ENCODE measurements at regions not wholly inside any gene's neighbourhood (a gene's known extent, or its start where the extent isn't known, plus 50 kb on each side); places are given as distances from the start of the nearest gene placed in this dataset.

DNA sequence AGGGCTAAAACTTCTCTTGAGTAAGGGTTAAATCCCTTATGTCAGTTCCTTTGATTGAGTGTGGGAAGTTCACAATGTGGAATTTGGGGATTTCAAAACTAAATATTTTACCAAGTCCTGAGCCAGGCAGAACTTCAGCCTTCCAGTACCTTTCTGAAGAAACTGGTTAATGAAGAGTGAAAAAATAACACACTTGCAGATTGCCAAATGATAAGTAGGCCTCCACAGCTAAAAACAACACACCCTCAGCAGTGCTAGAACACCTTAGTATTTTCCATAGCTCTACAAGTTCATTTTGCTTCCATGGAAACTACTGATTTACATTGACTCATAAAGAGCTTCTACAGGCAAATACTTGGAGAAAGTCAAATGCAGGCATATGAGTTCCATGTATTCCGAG, 326.8 kb downstream of the ZNF674 start (continued):
- TF ChIP-seq, protein P1, sequence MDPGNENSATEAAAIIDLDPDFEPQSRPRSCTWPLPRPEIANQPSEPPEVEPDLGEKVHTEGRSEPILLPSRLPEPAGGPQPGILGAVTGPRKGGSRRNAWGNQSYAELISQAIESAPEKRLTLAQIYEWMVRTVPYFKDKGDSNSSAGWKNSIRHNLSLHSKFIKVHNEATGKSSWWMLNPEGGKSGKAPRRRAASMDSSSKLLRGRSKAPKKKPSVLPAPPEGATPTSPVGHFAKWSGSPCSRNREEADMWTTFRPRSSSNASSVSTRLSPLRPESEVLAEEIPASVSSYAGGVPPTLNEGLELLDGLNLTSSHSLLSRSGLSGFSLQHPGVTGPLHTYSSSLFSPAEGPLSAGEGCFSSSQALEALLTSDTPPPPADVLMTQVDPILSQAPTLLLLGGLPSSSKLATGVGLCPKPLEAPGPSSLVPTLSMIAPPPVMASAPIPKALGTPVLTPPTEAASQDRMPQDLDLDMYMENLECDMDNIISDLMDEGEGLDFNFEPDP (CRISPR knock-in tag; IDR thresholded peaks at IDR 0.05): no peak
- TF ChIP-seq CBX8 (IDR thresholded peaks at IDR 0.05; ENCODE audit: borderline replicate concordance, extremely low read depth, low read depth, low read length, poor library complexity, severe bottlenecking) (no peak), SRSF9 (IDR thresholded peaks at IDR 0.05; ENCODE audit: borderline replicate concordance, low read depth, low read length) (no peak), NFXL1 (CRISPR knock-in tag; IDR thresholded peaks at IDR 0.05) (no peak), CREBBP (IDR thresholded peaks at IDR 0.05; ENCODE audit: low read depth, low read length) (no peak), PHF21A (IDR thresholded peaks at IDR 0.05; ENCODE audit: borderline replicate concordance, low read depth) (no peak), ZNF766 (CRISPR knock-in tag; conservative IDR thresholded peaks at IDR 0.05) (no peak), NFE2L1 (tag; IDR thresholded peaks at IDR 0.05; ENCODE audit: borderline replicate concordance, low read depth) (no peak), IRF2 (CRISPR knock-in tag; IDR thresholded peaks at IDR 0.05) (no peak), XRCC3 (IDR thresholded peaks at IDR 0.05) (no peak)

DNA sequence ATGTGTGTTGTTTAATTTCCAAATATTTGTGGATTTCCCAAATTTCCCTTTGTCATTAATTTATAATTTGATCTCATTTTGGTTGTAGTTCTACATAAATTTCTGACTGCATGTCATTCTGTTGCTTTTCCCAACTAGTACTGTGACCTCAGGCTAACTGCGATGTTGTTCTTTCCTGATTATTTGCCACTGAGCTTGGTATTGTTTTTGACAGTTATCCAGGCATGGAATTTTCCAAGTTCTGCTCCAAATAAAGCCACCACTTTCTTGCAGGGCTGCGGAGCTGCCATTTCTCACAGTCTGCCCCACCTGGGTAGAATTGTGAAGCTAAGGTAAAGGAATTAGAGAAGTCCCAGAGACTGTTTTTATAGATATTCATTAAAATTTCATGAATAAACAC, 328.8 kb downstream of the ZNF674 start:
- no peak for DNase-seq (ENCODE audit: extremely low read depth in 1 of 4, low spot score in 3 of 4)
- Histone ChIP-seq H3K4me1 (replicated peaks in 1 of 2; ENCODE audit: control insufficient read depth in 2 of 2, insufficient read depth in 2 of 2, low read length in 2 of 2) (no peaks in the 10 kb centered on the region), H3K4me2 (ENCODE audit: insufficient read depth, low read length) (no peak overlapping the region), H3K9me3 (replicated peaks; ENCODE audit: control insufficient read depth, insufficient read depth, low read depth, low read length) (no peaks in the 10 kb centered on the region), H3K9me1 (ENCODE audit: control insufficient read depth, insufficient read depth, low read length) (no peaks in the 10 kb centered on the region), H3K9ac (ENCODE audit: insufficient read depth in 1 of 2, low read depth in 2 of 2, low read length in 2 of 2) (no peak overlapping the region), H3K36me3 (ENCODE audit: control insufficient read depth, insufficient read depth, low read length) (no peaks in the 10 kb centered on the region), H3K27ac (ENCODE audit: extremely low read depth, low read depth, low read length) (no peak overlapping the region), H2AFZ (ENCODE audit: low read depth, low read length) (no peak overlapping the region), H3K79me2 (ENCODE audit: control insufficient read depth, insufficient read depth, low read length) (no peaks in the 10 kb centered on the region), H3K27me3 (ENCODE audit: control insufficient read depth in 2 of 2, insufficient read depth in 2 of 2, low read length in 2 of 2) (no peaks in the 10 kb centered on the region), H3K4me3 (no peak overlapping the region), H4K20me1 (replicated peaks; ENCODE audit: control insufficient read depth, insufficient read depth, low read length) (no peaks in the 10 kb centered on the region)
- ChIA-PET CTCF (ENCODE audit: low intra/inter-chr PET ratio) (no interaction called here), POLR2A (interaction anchor here (0.6 kb wide), 1 partner anchor 138 kb away, joined by 3 read pairs; no protein-coding TSS in a partner anchor)
- in situ Hi-C loops (cut with MboI) (no loop called here), intact Hi-C loops (cut with micrococcal nuclease) (no loop called here)
- BruUV-seq (replicated peaks): no TSS peak
- 0% methylated on average over 2 of the region's 2 CpGs for WGBS (ENCODE audit: insufficient coverage, low coverage, missing lambda C conversion rate)
- ATAC-seq: no peak
- no peak for FAIRE-seq
- TF ChIP-seq, protein P2, sequence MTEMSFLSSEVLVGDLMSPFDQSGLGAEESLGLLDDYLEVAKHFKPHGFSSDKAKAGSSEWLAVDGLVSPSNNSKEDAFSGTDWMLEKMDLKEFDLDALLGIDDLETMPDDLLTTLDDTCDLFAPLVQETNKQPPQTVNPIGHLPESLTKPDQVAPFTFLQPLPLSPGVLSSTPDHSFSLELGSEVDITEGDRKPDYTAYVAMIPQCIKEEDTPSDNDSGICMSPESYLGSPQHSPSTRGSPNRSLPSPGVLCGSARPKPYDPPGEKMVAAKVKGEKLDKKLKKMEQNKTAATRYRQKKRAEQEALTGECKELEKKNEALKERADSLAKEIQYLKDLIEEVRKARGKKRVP (CRISPR knock-in tag; IDR thresholded peaks at IDR 0.05): no peak
- TF ChIP-seq MYBL2 (IDR thresholded peaks at IDR 0.05; ENCODE audit: low read depth): no peak
- TF ChIP-seq MYBL2 (CRISPR knock-in tag; IDR thresholded peaks at IDR 0.05; ENCODE audit: borderline replicate concordance): no peak
- TF ChIP-seq FOXJ2 (tag; IDR thresholded peaks at IDR 0.05): no peak
- TF ChIP-seq XRCC3 (IDR thresholded peaks at IDR 0.05): no peak
- no peak for TF ChIP-seq ZFP30 (CRISPR knock-in tag; IDR thresholded peaks at IDR 0.05; ENCODE audit: borderline replicate concordance)
- no peak for TF ChIP-seq KAT2B (IDR thresholded peaks at IDR 0.05; ENCODE audit: low read depth, low read length)
